ENCODE measurements at regions not wholly inside any gene's neighbourhood (a gene's known extent, or its start where the extent isn't known, plus 50 kb on each side); places are given as distances from the start of the nearest gene placed in this dataset.

DNA sequence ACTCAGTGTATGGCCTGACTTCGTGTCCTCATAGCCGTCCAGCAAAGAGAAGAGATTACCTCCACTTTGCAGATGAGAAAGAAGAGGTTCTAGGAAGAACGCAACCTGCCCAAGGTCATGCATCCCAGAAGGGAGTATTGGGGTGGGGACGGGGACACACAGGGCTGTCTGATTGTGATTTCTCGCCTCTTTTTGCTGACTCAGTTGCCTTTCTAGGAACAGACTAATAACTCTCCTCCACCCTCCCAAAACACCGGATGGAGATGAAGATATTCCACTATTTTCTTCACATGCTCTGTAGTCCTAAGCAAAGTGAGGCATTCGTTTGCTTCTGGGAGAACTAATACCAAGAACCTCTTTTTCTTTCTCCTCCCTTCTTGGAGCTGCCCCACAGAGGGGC is 529.3 kb downstream of the MIAT start:
- intact Hi-C loops (cut with DNase I), result no loop called here
- DNase-seq, result no peak
- H3K27me3 ChIP-seq, result no peaks in the 10 kb centered on the region
- no peaks in the 10 kb centered on the region for H3K36me3 ChIP-seq
- no peak overlapping the region for H3K27ac ChIP-seq
- peaks cover under 1% of the 10 kb centered on the region in 2 donors for H3K4me1 ChIP-seq
- no peaks in the 10 kb centered on the region for H3K9me3 ChIP-seq
- H3K4me3 ChIP-seq (replicated peaks in 1 of 3), result no peak overlapping the region
- 86 to 90% methylated on average over 7 of the region's 7 CpGs for WGBS, 2 donors
- TF ChIP-seq POLR2A (IDR thresholded peaks at IDR 0.05), result no peak
- TF ChIP-seq, protein P1, sequence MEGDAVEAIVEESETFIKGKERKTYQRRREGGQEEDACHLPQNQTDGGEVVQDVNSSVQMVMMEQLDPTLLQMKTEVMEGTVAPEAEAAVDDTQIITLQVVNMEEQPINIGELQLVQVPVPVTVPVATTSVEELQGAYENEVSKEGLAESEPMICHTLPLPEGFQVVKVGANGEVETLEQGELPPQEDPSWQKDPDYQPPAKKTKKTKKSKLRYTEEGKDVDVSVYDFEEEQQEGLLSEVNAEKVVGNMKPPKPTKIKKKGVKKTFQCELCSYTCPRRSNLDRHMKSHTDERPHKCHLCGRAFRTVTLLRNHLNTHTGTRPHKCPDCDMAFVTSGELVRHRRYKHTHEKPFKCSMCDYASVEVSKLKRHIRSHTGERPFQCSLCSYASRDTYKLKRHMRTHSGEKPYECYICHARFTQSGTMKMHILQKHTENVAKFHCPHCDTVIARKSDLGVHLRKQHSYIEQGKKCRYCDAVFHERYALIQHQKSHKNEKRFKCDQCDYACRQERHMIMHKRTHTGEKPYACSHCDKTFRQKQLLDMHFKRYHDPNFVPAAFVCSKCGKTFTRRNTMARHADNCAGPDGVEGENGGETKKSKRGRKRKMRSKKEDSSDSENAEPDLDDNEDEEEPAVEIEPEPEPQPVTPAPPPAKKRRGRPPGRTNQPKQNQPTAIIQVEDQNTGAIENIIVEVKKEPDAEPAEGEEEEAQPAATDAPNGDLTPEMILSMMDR (IDR thresholded peaks at IDR 0.05), result no peak

DNA sequence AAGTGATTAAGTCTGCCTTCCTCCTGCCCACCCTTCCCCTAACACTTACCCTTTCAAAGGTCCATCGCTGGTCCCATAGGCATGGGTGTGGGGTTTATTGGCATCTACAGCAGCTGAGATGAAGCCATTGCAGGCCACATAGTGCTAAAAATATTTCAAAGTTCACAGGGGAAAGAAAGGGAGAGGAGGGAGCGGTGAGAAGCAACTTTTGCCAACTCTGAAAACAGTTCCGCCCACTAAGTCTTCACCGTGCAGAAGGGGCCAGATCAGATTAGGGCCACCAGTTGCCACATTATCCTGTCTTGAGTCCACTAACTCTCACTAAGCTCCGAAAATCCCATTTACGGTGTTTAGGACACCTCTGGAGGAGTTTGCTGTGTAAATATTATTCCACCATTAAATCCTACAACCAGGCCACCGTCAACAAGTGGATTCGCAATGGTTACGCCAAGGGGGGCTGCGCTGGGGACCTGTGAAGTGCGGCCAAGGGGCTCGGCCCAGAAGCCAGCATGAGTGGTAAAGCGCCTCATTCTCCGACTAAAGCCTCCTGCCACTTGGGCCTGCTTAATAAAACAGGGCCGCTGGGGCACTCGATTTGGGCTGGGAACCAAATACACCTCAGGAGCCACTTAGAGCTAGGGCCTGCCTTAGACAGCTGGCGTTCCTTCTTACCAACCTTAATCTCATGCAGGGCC is 534.9 kb downstream of the MIAT start:
- Histone ChIP-seq H3K4me3 (replicated peaks in 1 of 3) (no peak overlapping the region), H3K36me3 (no peaks in the 10 kb centered on the region), H3K9me3 (no peaks in the 10 kb centered on the region), H3K27me3 (no peaks in the 10 kb centered on the region), H3K4me1 (peaks cover 10 to 15% of the 10 kb centered on the region in 2 donors), H3K27ac (peak overlapping the region; percentile 60 to 73 (median 61))
- intact Hi-C loops (cut with DNase I), result no loop called here
- TF ChIP-seq POLR2A (IDR thresholded peaks at IDR 0.05), result no peak
- TF ChIP-seq, protein P1 (IDR thresholded peaks at IDR 0.05), result no peak
- WGBS, 2 donors, result 38 to 44% methylated on average over 15 to 17 of the region's 17 CpGs
- peak; percentile 85 for DNase-seq

DNA sequence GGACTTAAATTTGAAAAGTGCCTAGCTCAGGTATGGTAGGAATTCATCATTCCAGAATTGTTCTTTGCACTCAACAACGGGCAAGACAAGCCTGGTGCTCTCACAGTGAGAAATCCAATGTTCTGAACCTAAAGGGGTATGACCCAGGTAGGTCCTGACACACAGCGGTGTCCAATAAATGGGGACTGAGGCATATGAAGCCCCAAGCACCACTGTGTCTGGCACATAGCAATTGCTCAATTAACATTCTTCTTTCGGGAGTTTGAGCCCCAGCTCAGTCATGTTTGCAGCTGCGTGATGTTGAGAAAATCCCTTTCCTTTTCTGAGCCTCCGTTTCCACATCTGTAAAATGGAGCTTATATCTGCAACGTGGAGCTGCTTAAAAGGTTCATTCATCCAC is 535.8 kb downstream of the MIAT start:
- Histone ChIP-seq H3K36me3 (no peaks in the 10 kb centered on the region), H3K9me3 (no peaks in the 10 kb centered on the region), H3K27ac (peak overlapping the region in 1 of 3 donors; percentile 73), H3K27me3 (no peaks in the 10 kb centered on the region), H3K4me1 (peaks cover 10 to 15% of the 10 kb centered on the region in 2 donors), H3K4me3 (replicated peaks in 1 of 3) (no peak overlapping the region)
- 90 to 98% methylated on average over 6 of the region's 6 CpGs for WGBS, 2 donors
- no peak for DNase-seq
- TF ChIP-seq POLR2A (IDR thresholded peaks at IDR 0.05), result no peak
- TF ChIP-seq, protein P1 (IDR thresholded peaks at IDR 0.05), result no peak
- intact Hi-C loops (cut with DNase I), result no loop called here

DNA sequence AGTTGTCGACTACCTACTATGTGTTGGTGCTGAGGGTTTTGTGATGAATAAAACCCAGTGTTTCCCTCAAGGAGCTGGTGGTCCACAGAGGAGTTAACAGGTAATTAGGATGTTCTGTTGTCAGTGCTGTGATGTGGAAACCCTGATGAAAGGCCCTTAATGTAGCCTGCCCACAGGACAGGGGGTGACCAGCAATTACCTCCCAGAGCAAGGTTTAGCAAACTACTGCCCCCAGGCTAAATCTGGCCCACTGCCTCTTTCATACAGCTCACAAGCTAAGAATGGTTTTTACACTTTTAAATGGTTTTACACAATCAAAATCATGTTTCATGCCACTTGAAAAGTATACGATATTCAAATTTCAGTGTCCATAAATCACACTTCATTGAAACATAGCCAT is 536.2 kb downstream of the MIAT start:
- TF ChIP-seq, protein P1 (IDR thresholded peaks at IDR 0.05), result no peak
- no peak for TF ChIP-seq POLR2A (IDR thresholded peaks at IDR 0.05)
- DNase-seq, result no peak
- H3K27ac ChIP-seq, result no peak overlapping the region
- no peaks in the 10 kb centered on the region for H3K36me3 ChIP-seq
- intact Hi-C loops (cut with DNase I), result no loop called here
- H3K4me1 ChIP-seq, result peaks cover 10 to 15% of the 10 kb centered on the region in 2 donors
- H3K4me3 ChIP-seq (replicated peaks in 1 of 3), result no peak overlapping the region
- WGBS, 2 donors, result 93 to 95% methylated on average over 2 of the region's 2 CpGs
- no peaks in the 10 kb centered on the region for H3K27me3 ChIP-seq
- no peaks in the 10 kb centered on the region for H3K9me3 ChIP-seq

DNA sequence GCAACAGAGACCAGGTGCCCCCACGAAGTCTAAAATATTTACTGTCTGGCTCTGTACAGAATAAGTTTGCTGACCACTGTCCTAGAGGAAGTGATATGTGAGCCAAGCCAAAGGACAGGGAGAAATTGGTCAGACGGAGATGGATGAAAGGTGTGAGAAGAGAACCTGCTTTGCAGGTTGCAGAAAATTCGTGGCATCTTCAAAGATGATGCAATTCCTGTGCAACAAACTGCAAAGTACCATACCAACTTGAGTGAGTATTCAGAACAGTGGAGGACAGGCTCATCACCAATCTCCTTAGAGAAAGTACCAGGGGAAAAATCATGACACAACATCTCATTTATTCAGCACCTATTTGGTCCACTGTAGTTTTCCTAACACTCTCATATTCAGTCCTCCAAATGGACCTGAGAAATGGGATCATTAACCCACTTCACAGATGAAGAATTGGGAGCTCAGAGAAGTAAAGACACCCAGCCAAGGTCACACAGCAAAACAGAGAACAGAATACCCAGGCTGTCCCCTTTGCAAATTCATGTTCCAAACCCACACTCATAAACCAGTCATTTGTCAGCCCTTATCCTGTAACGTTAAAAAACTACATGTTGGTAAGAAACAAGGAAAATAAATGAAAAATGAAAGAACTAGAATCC is 536.8 kb downstream of the MIAT start:
- Histone ChIP-seq H3K4me1 (peaks cover 10 to 15% of the 10 kb centered on the region in 2 donors), H3K36me3 (no peaks in the 10 kb centered on the region), H3K27me3 (no peaks in the 10 kb centered on the region), H3K4me3 (replicated peaks in 1 of 3) (no peak overlapping the region), H3K9me3 (no peaks in the 10 kb centered on the region), H3K27ac (no peak overlapping the region)
- DNase-seq, result no peak
- intact Hi-C loops (cut with DNase I), result no loop called here
- TF ChIP-seq POLR2A (IDR thresholded peaks at IDR 0.05), result no peak
- TF ChIP-seq, protein P1 (IDR thresholded peaks at IDR 0.05), result no peak
- 65 to 72% methylated on average over 4 of the region's 4 CpGs for WGBS, 2 donors
